ENCODE measurements at regions not wholly inside any gene's neighbourhood (a gene's known extent, or its start where the extent isn't known, plus 50 kb on each side); places are given as distances from the start of the nearest gene placed in this dataset.

DNA sequence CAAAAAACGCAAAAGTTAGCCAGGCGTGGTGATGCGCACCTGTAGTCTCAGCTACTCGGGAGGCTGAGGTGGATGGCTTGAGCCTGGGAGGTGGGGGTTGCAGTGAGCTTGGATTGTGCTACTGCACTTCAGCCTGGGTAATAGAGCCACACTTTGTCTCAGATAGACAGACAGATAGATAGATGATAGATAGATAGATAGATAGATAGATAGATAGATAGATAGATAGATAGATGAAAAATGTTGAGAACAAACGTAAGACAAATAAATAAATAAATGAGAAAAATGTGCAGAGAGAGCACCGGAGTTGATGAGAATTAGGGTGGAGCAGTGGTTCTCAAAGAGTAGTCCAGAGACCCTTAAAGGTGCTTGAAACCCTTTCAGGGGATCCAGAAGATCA lies 58.4 kb upstream of the ARL8B start:
- Histone ChIP-seq H3K4me3 (ENCODE audit: control extremely low read depth in 1 of 5, extremely low read depth in 1 of 5, insufficient read depth in 1 of 5, low read depth in 2 of 5, low read length in 4 of 5) (no peak overlapping the region), H3K4me2 (replicated peaks; ENCODE audit: low read depth, low read length, poor library complexity, severe bottlenecking) (no peak overlapping the region), H3K4me1 (ENCODE audit: control insufficient read depth in 2 of 2, insufficient read depth in 2 of 2, low read length in 2 of 2) (no peaks in the 10 kb centered on the region), H3K9me3 (ENCODE audit: control extremely low read depth in 1 of 3, control insufficient read depth in 2 of 3, insufficient read depth in 1 of 3, low read length in 2 of 3) (no peaks in the 10 kb centered on the region), H2AFZ (ENCODE audit: insufficient read depth, low read depth, low read length, poor library complexity, severe bottlenecking) (no peak overlapping the region), H3K27ac (ENCODE audit: low read length in 2 of 2) (no peak overlapping the region), H3K9ac (ENCODE audit: low read length) (no peak overlapping the region), H4K20me1 (ENCODE audit: control insufficient read depth, insufficient read depth, low read length, poor library complexity, severe bottlenecking) (no peaks in the 10 kb centered on the region), H3K36me3 (replicated peaks in 1 of 2; ENCODE audit: control extremely low read depth in 1 of 2, control insufficient read depth in 1 of 2, extremely low read depth in 1 of 2, insufficient read depth in 2 of 2, low read length in 1 of 2) (no peaks in the 10 kb centered on the region), H3K27me3 (replicated peaks in 1 of 4; ENCODE audit: control extremely low read depth in 1 of 4, control insufficient read depth in 3 of 4, insufficient read depth in 4 of 4, low read length in 3 of 4) (peaks cover 0 to 4% (median 0%) of the 10 kb centered on the region in 4 experiments), H3K79me2 (ENCODE audit: control insufficient read depth, insufficient read depth, low read length) (no peaks in the 10 kb centered on the region)
- intact Hi-C loops (cut with micrococcal nuclease): no loop called here
- DNase-seq: no peak
- Mint-ChIP-seq H3K4me3 (no peak overlapping the region), H3K27me3 (peaks cover 8% of the 10 kb centered on the region), H3K27ac (no peak overlapping the region), H3K4me1 (no peaks in the 10 kb centered on the region), H3K9me3 (ENCODE audit: insufficient read depth) (no peaks in the 10 kb centered on the region)
- WGBS (ENCODE audit: insufficient coverage): 95% methylated on average over 5 of the region's 6 CpGs
- ChIA-PET CTCF (interaction anchor here (15.0 kb wide), 1 partner anchor 350 kb away, joined by 391 read pairs; no protein-coding TSS in a partner anchor), POLR2A (no interaction called here)
- ATAC-seq (ENCODE audit: low read depth): no peak
- no peak for TF ChIP-seq EZH2 (IDR thresholded peaks at IDR 0.05; ENCODE audit: borderline replicate concordance, insufficient read depth, low read depth, low read length, poor library complexity, severe bottlenecking)
- no peak for TF ChIP-seq CTCF (IDR thresholded peaks at IDR 0.05)

DNA sequence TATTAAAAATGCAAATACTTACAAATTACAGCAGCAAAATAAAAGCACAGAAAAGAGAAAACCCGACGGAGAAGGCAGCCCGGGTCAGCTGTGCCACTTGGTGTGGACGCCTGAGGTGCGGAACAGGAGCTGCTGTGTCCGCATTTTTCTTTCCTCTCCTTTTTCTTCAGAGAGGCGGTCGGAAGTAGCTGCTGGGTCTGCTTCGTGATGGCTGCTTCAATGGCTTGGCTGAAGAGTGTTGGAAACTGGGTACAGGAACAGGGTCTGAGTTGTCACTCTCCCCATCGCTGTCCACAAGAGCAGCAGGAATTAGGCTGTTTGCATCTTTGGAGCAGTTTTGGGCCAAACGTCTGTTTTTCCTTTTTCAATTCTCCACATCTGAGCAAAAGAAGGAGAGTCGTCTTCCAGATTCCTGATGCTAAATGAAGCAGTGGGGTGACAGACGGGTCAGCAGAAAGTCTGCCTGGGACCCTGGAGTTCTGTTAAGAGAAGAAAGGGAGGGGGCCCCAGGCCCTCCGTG lies 53.5 kb upstream of the ARL8B start:
- Mint-ChIP-seq H3K4me3 (no peak overlapping the region), H3K9me3 (ENCODE audit: insufficient read depth) (no peaks in the 10 kb centered on the region), H3K27me3 (peaks cover 21% of the 10 kb centered on the region), H3K4me1 (no peaks in the 10 kb centered on the region), H3K27ac (no peak overlapping the region)
- WGBS (ENCODE audit: insufficient coverage): 93% methylated on average over 9 of the region's 14 CpGs
- H3K4me2 ChIP-seq (replicated peaks; ENCODE audit: low read depth, low read length, poor library complexity, severe bottlenecking): no peak overlapping the region
- no peaks in the 10 kb centered on the region for H3K79me2 ChIP-seq (ENCODE audit: control insufficient read depth, insufficient read depth, low read length)
- H3K9ac ChIP-seq (ENCODE audit: low read length): no peak overlapping the region
- no peaks in the 10 kb centered on the region for H3K4me1 ChIP-seq (ENCODE audit: control insufficient read depth in 2 of 2, insufficient read depth in 2 of 2, low read length in 2 of 2)
- POLR2A ChIA-PET: no interaction called here
- no peaks in the 10 kb centered on the region for H3K9me3 ChIP-seq (ENCODE audit: control extremely low read depth in 1 of 3, control insufficient read depth in 2 of 3, insufficient read depth in 1 of 3, low read length in 2 of 3)
- peaks cover 0 to 4% (median 0%) of the 10 kb centered on the region in 4 experiments for H3K27me3 ChIP-seq (replicated peaks in 1 of 4; ENCODE audit: control extremely low read depth in 1 of 4, control insufficient read depth in 3 of 4, insufficient read depth in 4 of 4, low read length in 3 of 4)
- TF ChIP-seq CTCF (IDR thresholded peaks at IDR 0.05) (no peak), EZH2 (IDR thresholded peaks at IDR 0.05; ENCODE audit: borderline replicate concordance, insufficient read depth, low read depth, low read length, poor library complexity, severe bottlenecking) (no peak)
- CTCF ChIA-PET: interaction anchor here (0.9 kb wide), 1 partner anchor 357 kb away, joined by 4 read pairs; no protein-coding TSS in a partner anchor
- intact Hi-C loops (cut with micrococcal nuclease): no loop called here
- no peak overlapping the region for H3K27ac ChIP-seq (ENCODE audit: low read length in 2 of 2)
- H2AFZ ChIP-seq (ENCODE audit: insufficient read depth, low read depth, low read length, poor library complexity, severe bottlenecking): no peak overlapping the region
- ATAC-seq (ENCODE audit: low read depth): no peak
- H4K20me1 ChIP-seq (ENCODE audit: control insufficient read depth, insufficient read depth, low read length, poor library complexity, severe bottlenecking): no peaks in the 10 kb centered on the region
- no peak for DNase-seq
- H3K4me3 ChIP-seq (ENCODE audit: control extremely low read depth in 1 of 5, extremely low read depth in 1 of 5, insufficient read depth in 1 of 5, low read depth in 2 of 5, low read length in 4 of 5): no peak overlapping the region
- H3K36me3 ChIP-seq (replicated peaks in 1 of 2; ENCODE audit: control extremely low read depth in 1 of 2, control insufficient read depth in 1 of 2, extremely low read depth in 1 of 2, insufficient read depth in 2 of 2, low read length in 1 of 2): no peaks in the 10 kb centered on the region
